ENCODE measurements at regions not wholly inside any gene's neighbourhood (a gene's known extent, or its start where the extent isn't known, plus 50 kb on each side); places are given as distances from the start of the nearest gene placed in this dataset.

GRCh38 chr4:151569650-151570049 lies 160.7 kb downstream of the FHIP1A start:
- Histone ChIP-seq H3K9me3 (ENCODE audit: low read length) (no peaks in the 10 kb centered on the region), H2AFZ (ENCODE audit: low read length) (no peak overlapping the region), H3K4me1 (ENCODE audit: insufficient read depth, low read length) (no peaks in the 10 kb centered on the region), H3K9ac (ENCODE audit: insufficient read depth, low read depth, low read length) (no peak overlapping the region), H4K20me1 (ENCODE audit: insufficient read depth, low read length) (no peaks in the 10 kb centered on the region), H3K79me2 (ENCODE audit: insufficient read depth, low read length) (no peaks in the 10 kb centered on the region), H3K36me3 (replicated peaks in 1 of 2; ENCODE audit: control insufficient read depth in 1 of 2, insufficient read depth in 2 of 2, low read length in 2 of 2) (no peaks in the 10 kb centered on the region; a peak in 1 of 5 replicates), H3K27me3 (ENCODE audit: control insufficient read depth in 1 of 2, insufficient read depth in 2 of 2, low read length in 2 of 2) (no peaks in the 10 kb centered on the region), H3K4me3 (replicated peaks in 1 of 3; ENCODE audit: insufficient read depth in 1 of 3, low read depth in 2 of 3, low read length in 3 of 3) (no peak overlapping the region), H3K27ac (ENCODE audit: extremely low read length, insufficient read depth, low read length) (no peak overlapping the region), H3K4me2 (ENCODE audit: low read depth, low read length) (no peak overlapping the region)
- ChIA-PET CTCF (ENCODE audit: low intra/inter-chr PET ratio, low total read pairs) (no interaction called here), POLR2A (no interaction called here)
- in situ Hi-C loops (cut with HindIII; ENCODE audit: extremely low pct_ligation_motif_present, low pct_unique_long_range_greater_than_20kb): no loop called here
- intact Hi-C loops (cut with micrococcal nuclease; ENCODE audit: unreplicated experiment): no loop called here
- ATAC-seq: no peak
- TF ChIP-seq ZNF687 (CRISPR knock-in tag; IDR thresholded peaks at IDR 0.05) (no peak), MEIS2 (CRISPR knock-in tag; IDR thresholded peaks at IDR 0.05) (no peak), FOXK1 (CRISPR knock-in tag; IDR thresholded peaks at IDR 0.05; ENCODE audit: borderline replicate concordance, low read depth) (no peak), RNF2 (conservative IDR thresholded peaks at IDR 0.05; ENCODE audit: low read depth) (no peak), ZNF614 (CRISPR knock-in tag; IDR thresholded peaks at IDR 0.05; ENCODE audit: borderline replicate concordance) (no peak), TBX3 (IDR thresholded peaks at IDR 0.05; ENCODE audit: borderline replicate concordance) (no peak), FOXA1 (IDR thresholded peaks at IDR 0.05) (no peak), FOXA1 (CRISPR knock-in tag; IDR thresholded peaks at IDR 0.05) (no peak), ATF1 (CRISPR knock-in tag; IDR thresholded peaks at IDR 0.05) (no peak), KDM6A (CRISPR knock-in tag; IDR thresholded peaks at IDR 0.05; ENCODE audit: low read depth) (no peak), SP2 (CRISPR knock-in tag; IDR thresholded peaks at IDR 0.05) (no peak), SRF (IDR thresholded peaks at IDR 0.05; ENCODE audit: low read depth, low read length) (no peak)
- DNase-seq (ENCODE audit: low spot score): no peak
- no peak for FAIRE-seq
- BruUV-seq (replicated peaks): no TSS peak
